HUES64 (cell line): ENCODE measurements at regions not wholly inside any gene's neighbourhood (a gene's known extent, or its start where the extent isn't known, plus 50 kb on each side); places are given as distances from the start of the nearest gene placed in this dataset.
"Not testable (repeated sequence)": the region's sequence is repeated elsewhere in the genome, so short reads cannot be mapped to it uniquely, and the experiment has no call there.

Experiments
- H3K27ac ChIP-seq: 2 replicates; pipeline ENCODE4 v1.7.0; 2013; ENCODE audit warnings: low read depth, low read length, inconsistent platforms
- H3K27me3 ChIP-seq: 2 replicates; pipeline ENCODE4 v1.6.1; 2013; ENCODE audit warnings: mild to moderate bottlenecking, low read length; ENCODE audit not compliant: insufficient read depth
- H3K36me3 ChIP-seq: 2 replicates; pipeline ENCODE4 v1.6.1; 2013; ENCODE audit warnings: mild to moderate bottlenecking, low read length; ENCODE audit not compliant: insufficient read depth
- H3K4me1 ChIP-seq: 2 replicates; pipeline ENCODE4 v1.6.1; 2013; ENCODE audit warnings: mild to moderate bottlenecking, low read length, moderate library complexity; ENCODE audit not compliant: insufficient read depth
- H3K4me3 ChIP-seq: 2 replicates; pipeline ENCODE4 v1.5.1; 2013; ENCODE audit warnings: mild to moderate bottlenecking, low read length, moderate library complexity
- H3K9ac ChIP-seq: 2 replicates; pipeline ENCODE4 v1.6.1; 2013; ENCODE audit warnings: mild to moderate bottlenecking, low read depth, low read length
- H3K9me3 ChIP-seq: 2 replicates; pipeline ENCODE4 v1.6.1; 2013; ENCODE audit warnings: low read depth, low read length; ENCODE audit not compliant: insufficient read depth
- whole genome bisulfite sequencing: fragments of 150-250, 120-280 bp; methylation state at CpG from one replicate; pipeline ENCODE4 v1.1.7; 2013; ENCODE audit warnings: missing lambda C conversion rate; 5-methylcytosine and 5-hydroxymethylcytosine counted together

DNA sequence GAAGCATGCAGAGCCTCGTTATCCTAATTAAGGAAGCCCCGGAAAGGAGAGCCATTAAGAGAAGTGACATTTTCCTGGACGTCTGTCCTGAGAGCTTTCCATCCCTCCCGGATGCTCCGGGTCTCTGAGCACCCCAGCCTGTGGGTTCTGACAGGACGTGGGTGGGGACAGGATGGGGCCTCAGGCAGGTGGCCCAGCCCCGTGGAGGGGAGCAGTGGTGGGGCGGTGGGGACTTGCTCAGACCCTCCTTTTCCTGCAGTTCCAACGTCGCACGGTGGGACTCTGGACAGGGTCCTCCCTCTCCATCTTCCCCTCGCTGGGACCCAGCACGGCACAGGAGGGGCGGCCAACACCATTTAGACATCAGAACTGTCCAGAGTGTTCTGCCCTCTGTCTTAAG, 262.9 kb downstream of the ADGRD1 start:
- H3K9ac ChIP-seq, H3K9me3 ChIP-seq, H3K36me3 ChIP-seq, H3K27ac ChIP-seq, H3K4me3 ChIP-seq, H3K27me3 ChIP-seq: not testable (repeated sequence)
- WGBS, result 77% methylated on average over 12 of the region's 14 CpGs
- peaks cover 14% of the 10 kb centered on the region for H3K4me1 ChIP-seq

DNA sequence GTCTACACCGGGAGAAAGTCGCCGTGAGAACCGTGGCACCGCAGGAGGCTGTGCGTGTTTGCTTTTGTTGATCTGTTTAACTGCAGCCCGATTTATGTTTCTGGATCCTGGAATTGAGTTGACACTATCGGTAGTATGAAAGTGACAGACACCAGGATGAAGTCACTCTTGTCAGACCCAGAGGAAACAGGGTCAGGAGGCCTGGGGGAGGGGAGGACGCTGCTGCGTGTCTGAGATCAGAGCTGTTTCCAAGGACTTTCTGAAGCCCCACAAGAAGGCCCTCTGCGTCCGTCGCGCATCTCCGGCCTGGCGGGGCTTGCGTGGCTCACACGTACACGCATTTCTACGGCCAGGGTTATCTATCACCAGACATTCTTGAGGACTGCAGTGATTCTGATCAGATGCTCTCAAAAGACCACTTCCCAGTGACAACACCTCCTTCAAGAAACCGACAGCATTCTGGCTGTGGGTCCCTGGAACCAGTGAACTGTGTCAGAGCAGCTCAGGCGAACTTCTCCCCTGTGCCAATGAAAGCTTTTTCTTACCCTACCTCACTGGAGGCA, 263.4 kb downstream of the ADGRD1 start:
- Histone ChIP-seq H3K27me3 (no peaks in the 10 kb centered on the region), H3K36me3 (no peaks in the 10 kb centered on the region), H3K9ac (no peak overlapping the region), H3K4me3 (no peak overlapping the region), H3K4me1 (peaks cover 14% of the 10 kb centered on the region), H3K9me3 (peaks cover 6% of the 10 kb centered on the region; the same call in 1 of the 2 replicates), H3K27ac (no peak overlapping the region)
- WGBS, result 55% methylated on average over 22 of the region's 22 CpGs

DNA sequence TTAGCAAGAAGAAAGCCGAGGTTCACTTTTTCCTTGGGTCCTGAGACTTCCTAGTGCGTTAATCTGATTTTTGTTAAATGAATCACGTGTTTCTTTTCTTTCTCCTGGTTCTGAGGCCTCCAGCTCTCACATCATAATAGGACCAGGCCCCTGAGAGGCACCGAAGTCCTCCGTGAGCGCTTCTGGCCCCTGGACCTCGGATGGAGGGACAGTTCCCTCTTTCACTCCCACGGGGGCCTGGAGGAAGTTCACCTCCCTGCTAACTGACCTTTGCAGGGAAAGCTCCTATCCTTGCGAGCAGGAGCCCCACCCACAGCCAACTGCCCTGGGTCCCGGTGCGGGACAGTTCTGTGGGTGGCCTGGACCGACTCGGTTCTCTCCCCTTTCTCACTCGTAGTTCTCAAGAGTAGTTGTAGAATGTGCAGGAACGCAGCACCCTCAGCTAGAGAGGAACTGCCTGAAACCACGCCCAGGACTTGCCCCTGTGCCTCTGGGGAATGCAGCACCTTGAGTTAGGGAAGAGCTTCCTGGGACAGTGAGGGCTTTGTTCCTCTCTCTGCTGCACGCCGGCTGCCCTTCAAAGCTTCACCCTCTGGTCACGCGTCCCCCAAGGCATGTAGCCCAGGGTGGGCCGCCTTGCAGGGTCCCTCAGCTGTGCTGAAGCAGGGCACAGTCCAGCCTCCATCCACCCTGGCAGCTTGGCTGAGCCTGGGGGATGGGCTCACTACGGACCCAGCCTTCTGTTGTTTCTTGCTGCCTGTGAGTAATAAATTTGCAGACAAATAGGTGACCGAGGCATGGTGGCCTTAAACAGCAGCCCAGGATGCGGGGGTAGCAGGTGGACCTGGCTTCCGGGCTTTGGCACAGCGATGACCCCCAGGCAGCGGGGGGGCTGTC, 264.6 kb downstream of the ADGRD1 start:
- H3K9me3 ChIP-seq, result 0 out of 2 replicates have a peak, but pooled peaks cover under 1% of the 10 kb centered on the region
- no peaks in the 10 kb centered on the region for H3K36me3 ChIP-seq
- 38% methylated on average over 27 of the region's 27 CpGs for WGBS
- H3K4me1 ChIP-seq, result peaks cover 14% of the 10 kb centered on the region
- no peak overlapping the region for H3K4me3 ChIP-seq
- H3K9ac ChIP-seq, result peak overlapping the region; percentile 44; the same call in 1 of the 2 replicates
- H3K27ac ChIP-seq, result no peak overlapping the region
- H3K27me3 ChIP-seq, result no peaks in the 10 kb centered on the region

DNA sequence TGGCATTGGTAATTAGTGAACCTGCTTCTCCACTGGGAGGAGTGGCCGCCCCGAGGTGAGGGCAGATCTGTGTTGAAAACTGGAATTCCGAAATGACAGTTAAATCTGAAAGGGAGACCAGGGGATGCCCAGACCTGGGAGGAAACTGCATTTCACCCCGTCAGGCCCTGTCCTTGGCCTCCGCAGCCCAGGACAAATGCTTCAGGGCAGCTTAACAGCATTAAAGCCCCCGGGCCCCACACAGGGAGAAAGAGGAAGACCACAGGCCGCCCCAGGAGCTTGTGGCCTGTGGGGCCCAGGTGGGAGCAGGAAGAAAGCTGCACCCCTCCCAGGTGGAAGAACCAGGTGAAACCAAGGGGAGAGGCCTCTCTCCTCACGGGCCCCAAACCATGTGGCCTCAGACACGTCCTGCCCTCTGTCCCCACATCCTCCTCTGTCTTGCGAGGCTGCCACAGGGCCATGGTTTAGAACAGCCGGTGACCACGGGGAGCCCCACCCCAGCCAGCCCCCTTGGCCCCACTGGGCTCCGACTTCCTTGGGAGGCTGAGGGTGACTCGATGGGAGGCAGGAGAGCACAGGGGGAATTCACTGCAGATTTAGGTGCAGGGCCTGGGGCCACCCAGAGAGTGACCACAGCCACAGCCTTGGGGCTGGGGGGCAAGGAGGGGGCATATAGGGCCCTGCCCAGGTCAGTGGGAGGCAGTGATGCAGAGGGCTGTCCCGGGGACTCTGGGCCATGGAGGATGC, 265.4 kb downstream of the ADGRD1 start:
- Histone ChIP-seq H3K36me3 (no peaks in the 10 kb centered on the region), H3K9ac (no peak overlapping the region), H3K27me3 (no peaks in the 10 kb centered on the region), H3K27ac (no peak overlapping the region), H3K4me1 (peaks cover 14% of the 10 kb centered on the region), H3K9me3 (no peaks in the 10 kb centered on the region), H3K4me3 (no peak overlapping the region)
- 72% methylated on average over 15 of the region's 15 CpGs for WGBS

DNA sequence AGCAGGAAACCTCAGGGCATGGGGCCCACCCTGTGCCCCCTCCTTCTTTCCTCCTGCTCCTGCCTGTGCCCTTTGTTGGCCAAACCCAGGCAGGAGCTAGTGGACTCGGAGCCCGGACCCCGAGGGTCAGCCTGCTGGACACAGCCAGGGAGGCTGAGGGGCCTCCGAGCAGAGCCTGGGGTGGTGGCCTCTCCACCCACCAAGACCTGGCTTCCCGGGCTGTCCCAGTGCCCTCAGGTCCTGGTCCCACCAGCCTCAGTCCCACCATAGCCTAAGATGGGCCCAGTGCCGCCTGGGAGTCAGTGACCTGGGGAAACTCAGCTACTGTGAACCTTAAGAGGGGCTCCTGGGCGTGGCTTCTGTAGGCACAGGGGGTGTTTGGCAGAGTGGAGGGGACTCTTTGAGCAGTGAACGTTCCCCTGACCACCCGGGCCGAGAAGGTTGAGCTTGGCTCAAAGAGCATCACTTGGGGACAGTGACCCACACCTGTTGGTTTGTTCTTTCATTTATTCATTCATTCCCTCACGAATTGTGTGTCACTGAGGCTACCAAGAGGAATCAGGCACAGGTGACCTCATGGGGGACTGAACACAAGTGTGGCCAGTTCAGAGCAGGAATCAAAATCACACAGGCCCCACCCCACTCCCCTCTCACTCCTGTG, 266.1 kb downstream of the ADGRD1 start:
- H3K9ac ChIP-seq, result no peak overlapping the region
- peaks cover 14% of the 10 kb centered on the region for H3K4me1 ChIP-seq
- WGBS, result 90% methylated on average over 11 of the region's 11 CpGs

DNA sequence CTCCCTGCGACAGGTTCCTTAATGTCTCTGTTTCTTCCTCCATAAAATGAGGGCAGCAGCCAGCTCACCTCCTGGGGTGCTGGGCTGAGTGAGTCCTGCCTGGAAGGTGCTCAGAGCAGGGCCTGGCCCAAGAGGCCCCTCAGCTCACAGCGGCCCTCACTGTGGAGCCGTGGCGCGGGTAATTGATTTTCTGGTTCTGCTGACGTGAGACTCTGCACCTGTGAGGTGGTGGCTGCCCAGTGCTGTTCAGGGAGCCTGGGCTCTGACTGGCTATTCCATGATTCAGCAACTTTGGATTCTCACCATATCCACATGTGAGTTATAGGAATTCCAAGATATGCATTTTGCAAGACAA, 266.6 kb downstream of the ADGRD1 start:
- Histone ChIP-seq H3K27me3 (no peaks in the 10 kb centered on the region), H3K36me3 (no peaks in the 10 kb centered on the region), H3K4me1 (peaks cover 14% of the 10 kb centered on the region), H3K9me3 (no peaks in the 10 kb centered on the region), H3K9ac (no peak overlapping the region), H3K27ac (no peak overlapping the region), H3K4me3 (no peak overlapping the region)
- WGBS, result 94% methylated on average over 6 of the region's 6 CpGs

More for the DNA sequence above, 266.1 kb downstream of the ADGRD1 start:
- H3K9me3 ChIP-seq, result no peaks in the 10 kb centered on the region
- H3K27me3 ChIP-seq, result no peaks in the 10 kb centered on the region
- no peak overlapping the region for H3K27ac ChIP-seq
- H3K36me3 ChIP-seq, result no peaks in the 10 kb centered on the region
- H3K4me3 ChIP-seq, result no peak overlapping the region

DNA sequence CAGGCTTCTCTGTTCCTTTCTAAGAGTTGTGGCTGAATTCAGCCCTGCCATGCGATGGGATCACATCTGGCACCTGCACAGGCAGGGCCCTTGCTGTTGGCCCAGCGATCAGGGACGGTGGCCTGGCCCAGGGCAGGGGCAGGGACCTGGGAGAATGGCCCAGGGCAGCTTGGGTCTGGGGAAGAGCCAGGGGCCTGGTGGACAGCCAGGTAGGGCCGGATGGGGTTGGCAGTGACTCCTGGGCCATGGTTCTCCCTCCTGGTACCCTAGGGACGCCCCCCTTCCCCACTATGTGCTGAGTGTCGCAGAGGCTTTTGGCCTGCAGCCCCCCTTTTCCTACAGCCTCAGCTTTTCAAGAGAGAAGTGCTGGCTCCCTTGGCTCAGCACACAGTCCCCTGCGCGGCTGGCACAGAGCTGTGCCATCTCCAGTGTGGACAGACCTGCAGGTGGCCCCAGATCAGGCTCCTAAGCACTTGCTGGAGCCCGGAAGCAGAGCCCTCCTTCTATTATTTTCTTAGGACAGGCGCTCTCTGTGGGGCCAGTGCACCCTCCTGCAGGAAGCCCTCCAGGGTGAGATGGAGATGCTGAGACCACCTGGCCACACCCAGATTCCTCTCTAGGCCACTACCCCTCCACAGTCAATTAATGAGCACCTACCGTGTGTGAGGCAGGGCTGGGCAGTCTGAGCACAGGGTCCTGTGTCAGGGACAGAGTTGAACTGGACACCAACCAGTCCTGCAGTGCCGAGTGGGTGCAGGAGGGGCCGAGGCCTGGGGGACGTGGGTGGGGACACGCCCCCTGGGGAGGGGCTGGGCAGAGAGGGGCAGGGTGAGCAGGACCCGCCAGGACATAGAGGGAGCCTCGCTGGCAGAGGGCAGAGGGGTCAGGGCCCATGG, 267.6 kb downstream of the ADGRD1 start:
- Histone ChIP-seq H3K27me3 (no peaks in the 10 kb centered on the region), H3K4me3 (no peak overlapping the region), H3K9ac (no peak overlapping the region), H3K36me3 (no peaks in the 10 kb centered on the region), H3K27ac (no peak overlapping the region), H3K4me1 (peaks cover 14% of the 10 kb centered on the region), H3K9me3 (no peaks in the 10 kb centered on the region)
- WGBS, result 91% methylated on average over 17 of the region's 17 CpGs

DNA sequence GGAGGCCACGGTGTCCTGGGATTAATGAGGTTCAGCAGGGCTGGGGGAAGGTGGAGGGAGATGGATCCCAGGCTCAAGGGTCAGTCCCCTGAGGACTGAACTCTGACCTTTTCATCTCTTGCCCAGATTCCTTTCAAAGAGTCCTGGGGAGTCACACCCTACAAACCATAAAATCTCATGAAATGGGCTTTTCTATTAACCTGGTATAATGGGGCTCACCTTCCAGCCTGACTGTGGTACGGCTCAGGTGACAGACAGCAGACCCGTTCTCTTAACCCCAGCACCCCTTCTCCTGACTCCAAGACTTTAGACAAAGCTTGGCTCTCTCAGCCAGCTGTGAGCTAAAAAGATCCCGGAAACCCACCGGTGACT, 268.2 kb downstream of the ADGRD1 start:
- Histone ChIP-seq H3K9me3 (no peaks in the 10 kb centered on the region), H3K4me1 (peaks cover 14% of the 10 kb centered on the region), H3K36me3 (no peaks in the 10 kb centered on the region), H3K9ac (no peak overlapping the region; the same call in 1 of the 2 replicates), H3K27ac (no peak overlapping the region), H3K27me3 (no peaks in the 10 kb centered on the region), H3K4me3 (no peak overlapping the region)
- WGBS, result 66% methylated on average over 5 of the region's 5 CpGs

DNA sequence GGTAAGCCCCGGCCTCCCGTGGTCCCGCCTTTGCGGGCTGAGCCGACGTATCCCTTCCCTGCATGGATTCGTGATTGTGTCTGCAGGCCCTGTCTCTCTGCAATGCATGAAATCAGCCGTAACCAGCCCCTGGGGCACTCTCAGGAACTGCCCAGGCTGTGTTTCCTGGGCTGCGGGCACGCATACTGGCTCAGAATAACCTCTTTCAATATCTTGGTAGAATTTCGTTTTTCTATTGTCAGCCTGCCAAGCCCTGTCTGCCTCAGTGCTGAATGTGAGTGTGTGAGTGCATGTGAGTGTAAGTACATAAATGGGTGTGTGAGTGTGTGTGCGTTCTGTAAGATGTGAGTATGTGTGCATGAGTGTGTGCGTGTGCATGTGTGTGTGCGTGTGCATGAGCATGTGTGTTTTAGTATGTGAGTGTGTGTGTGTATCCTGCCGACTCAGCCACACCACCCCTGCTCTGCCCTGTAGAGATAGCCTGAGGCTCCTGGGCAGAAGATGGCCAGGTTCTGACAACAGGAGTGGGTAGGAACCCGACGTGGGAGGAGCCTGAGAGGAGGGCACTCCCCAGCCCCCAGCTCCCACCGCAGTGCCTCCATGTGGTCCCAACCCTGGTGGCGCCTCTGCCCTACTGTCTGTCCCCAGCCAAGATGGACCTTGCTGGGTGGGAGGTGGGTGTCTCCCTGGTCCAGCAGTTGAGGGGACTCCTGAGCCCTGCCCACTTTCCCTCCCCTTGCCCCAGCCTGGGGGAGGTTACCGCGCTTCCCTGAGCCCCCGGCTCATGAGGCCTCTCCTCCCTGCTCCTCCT, 268.8 kb downstream of the ADGRD1 start:
- Histone ChIP-seq H3K27ac (no peak overlapping the region), H3K9me3 (no peaks in the 10 kb centered on the region), H3K4me1 (peaks cover 13% of the 10 kb centered on the region), H3K27me3 (no peaks in the 10 kb centered on the region), H3K36me3 (no peaks in the 10 kb centered on the region), H3K4me3 (no peak overlapping the region), H3K9ac (no peak overlapping the region; the same call in 1 of the 2 replicates)
- 87% methylated on average over 22 of the region's 22 CpGs for WGBS
